ENCODE measurements at regions not wholly inside any gene's neighbourhood (a gene's known extent, or its start where the extent isn't known, plus 50 kb on each side); places are given as distances from the start of the nearest gene placed in this dataset.

DNA sequence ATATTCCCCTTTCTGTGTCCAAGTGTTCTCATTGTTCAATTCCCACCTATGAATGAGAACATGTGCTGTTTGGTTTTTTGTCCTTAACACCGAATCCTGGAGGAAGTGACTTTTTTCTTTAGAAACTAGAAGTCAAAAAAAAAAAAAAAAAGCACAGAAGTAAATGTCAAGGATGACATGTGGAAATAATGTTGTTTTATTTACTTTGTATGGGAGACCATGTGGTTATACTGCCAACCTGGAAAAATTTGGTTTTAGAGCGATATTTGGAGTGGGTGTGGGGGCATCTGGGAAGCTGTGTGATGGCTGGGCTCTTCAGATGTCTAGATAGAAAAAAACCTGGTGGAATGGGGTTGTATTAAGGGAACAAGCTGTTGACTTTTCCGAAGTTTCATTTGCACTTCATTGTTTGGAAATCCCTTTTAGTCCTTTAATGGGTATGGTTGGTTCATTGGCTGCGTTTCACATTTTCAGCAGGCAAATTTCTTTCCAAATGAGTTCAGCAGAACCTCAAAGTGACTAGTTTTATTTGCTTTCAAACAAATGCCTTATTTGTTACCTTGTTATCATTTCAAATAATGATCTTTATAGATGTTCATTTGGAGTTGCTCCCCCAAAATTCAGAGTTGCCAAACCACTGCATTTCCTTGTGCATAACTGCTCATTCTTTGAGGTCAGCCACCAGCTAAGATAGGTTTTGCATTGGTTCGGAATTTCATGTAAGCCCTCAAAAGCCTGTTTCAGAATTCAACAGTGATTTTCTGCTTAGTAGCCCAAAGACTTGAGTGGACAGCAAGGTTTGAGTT is 508.2 kb downstream of the METTL15 start:
- TF ChIP-seq, protein P1, sequence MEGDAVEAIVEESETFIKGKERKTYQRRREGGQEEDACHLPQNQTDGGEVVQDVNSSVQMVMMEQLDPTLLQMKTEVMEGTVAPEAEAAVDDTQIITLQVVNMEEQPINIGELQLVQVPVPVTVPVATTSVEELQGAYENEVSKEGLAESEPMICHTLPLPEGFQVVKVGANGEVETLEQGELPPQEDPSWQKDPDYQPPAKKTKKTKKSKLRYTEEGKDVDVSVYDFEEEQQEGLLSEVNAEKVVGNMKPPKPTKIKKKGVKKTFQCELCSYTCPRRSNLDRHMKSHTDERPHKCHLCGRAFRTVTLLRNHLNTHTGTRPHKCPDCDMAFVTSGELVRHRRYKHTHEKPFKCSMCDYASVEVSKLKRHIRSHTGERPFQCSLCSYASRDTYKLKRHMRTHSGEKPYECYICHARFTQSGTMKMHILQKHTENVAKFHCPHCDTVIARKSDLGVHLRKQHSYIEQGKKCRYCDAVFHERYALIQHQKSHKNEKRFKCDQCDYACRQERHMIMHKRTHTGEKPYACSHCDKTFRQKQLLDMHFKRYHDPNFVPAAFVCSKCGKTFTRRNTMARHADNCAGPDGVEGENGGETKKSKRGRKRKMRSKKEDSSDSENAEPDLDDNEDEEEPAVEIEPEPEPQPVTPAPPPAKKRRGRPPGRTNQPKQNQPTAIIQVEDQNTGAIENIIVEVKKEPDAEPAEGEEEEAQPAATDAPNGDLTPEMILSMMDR (IDR thresholded peaks at IDR 0.05; ENCODE audit: insufficient read depth, low read depth, low read length), result no peak
- no peak for TF ChIP-seq EZH2 (IDR thresholded peaks at IDR 0.05; ENCODE audit: insufficient read depth, low read length)
